Astrocyte (in vitro differentiated cells and primary cell): ENCODE measurements at regions not wholly inside any gene's neighbourhood (a gene's known extent, or its start where the extent isn't known, plus 50 kb on each side); places are given as distances from the start of the nearest gene placed in this dataset.
A peak's percentile ranks its signal among the peaks of the same experiment; 100 is the strongest.

Experiments used
- DNase-seq: peaks from one replicate; pipeline ENCODE4 v3.0.0-alpha.2; 2010; ENCODE audit warnings: low read depth
- FAIRE-seq: peaks from 2 replicates; lab custom pipeline; 2011; peaks lifted over from hg19 to GRCh38; lab: Jason Lieb, UNC
- H2AFZ ChIP-seq: 2 replicates; pipeline ENCODE4 v1.6.0; 2012; ENCODE audit warnings: low read depth, low read length, inconsistent platforms
- H3K27ac ChIP-seq: 2 replicates; pipeline ENCODE4 v1.5.1; 2011; ENCODE audit warnings: low read depth, low read length, inconsistent platforms
- H3K27me3 ChIP-seq: 2 replicates; pipeline ENCODE4 v1.6.0; 2011; ENCODE audit warnings: low read length, inconsistent platforms; ENCODE audit not compliant: insufficient read depth
- H3K36me3 ChIP-seq: 2 replicates; pipeline ENCODE4 v1.5.1; 2011; ENCODE audit warnings: low read length, inconsistent platforms; ENCODE audit not compliant: insufficient read depth
- H3K4me1 ChIP-seq: 2 replicates; pipeline ENCODE4 v1.5.1; 2011; ENCODE audit warnings: low read length, inconsistent platforms; ENCODE audit not compliant: insufficient read depth
- H3K4me2 ChIP-seq: 2 replicates; pipeline ENCODE4 v1.6.0; 2012; ENCODE audit warnings: low read length, inconsistent platforms
- H3K4me3 ChIP-seq: 2 replicates; pipeline ENCODE4 v1.5.1; 2011; ENCODE audit warnings: low read depth, mild to moderate bottlenecking, low read length, inconsistent platforms; ENCODE audit not compliant: insufficient read depth
- H3K79me2 ChIP-seq: 2 replicates; pipeline ENCODE4 v1.6.0; 2012; ENCODE audit warnings: mild to moderate bottlenecking, low read length, inconsistent platforms; ENCODE audit not compliant: insufficient read depth
- H3K9ac ChIP-seq: 2 replicates; pipeline ENCODE4 v1.6.0; 2012; ENCODE audit warnings: mild to moderate bottlenecking, low read length, inconsistent platforms
- H3K9me3 ChIP-seq: 2 replicates; pipeline ENCODE4 v1.5.1; 2012; ENCODE audit warnings: low read depth, mild to moderate bottlenecking, low read length, inconsistent platforms; ENCODE audit not compliant: insufficient read depth
- H4K20me1 ChIP-seq: 2 replicates; pipeline ENCODE4 v1.6.0; 2012; ENCODE audit warnings: low read length, inconsistent platforms; ENCODE audit not compliant: insufficient read depth
- H3K27ac Mint-ChIP-seq: one replicate; pipeline ENCODE4 v1.8.0; 2021; ENCODE audit warnings: mild to moderate bottlenecking, mixed read lengths; ENCODE audit not compliant: unreplicated experiment
- H3K27me3 Mint-ChIP-seq: one replicate; pipeline ENCODE4 v1.8.0; 2021; ENCODE audit warnings: low read depth, mixed read lengths; ENCODE audit not compliant: unreplicated experiment
- H3K36me3 Mint-ChIP-seq: one replicate; pipeline ENCODE4 v1.8.0; 2021; ENCODE audit warnings: low read depth, mixed read lengths; ENCODE audit not compliant: unreplicated experiment
- H3K4me1 Mint-ChIP-seq: one replicate; pipeline ENCODE4 v1.8.0; 2021; ENCODE audit warnings: low read depth, mixed read lengths; ENCODE audit not compliant: unreplicated experiment
- H3K4me3 Mint-ChIP-seq: one replicate; pipeline ENCODE4 v1.8.0; 2021; ENCODE audit warnings: mild to moderate bottlenecking, moderate library complexity, mixed read lengths; ENCODE audit not compliant: unreplicated experiment
- H3K9me3 Mint-ChIP-seq: one replicate; pipeline ENCODE4 v1.8.0; 2021; ENCODE audit warnings: mild to moderate bottlenecking, mixed read lengths; ENCODE audit not compliant: unreplicated experiment
- CTCF ChIP-seq: IDR thresholded peaks from 2 replicates; pipeline ENCODE4 v1.5.1; 2011; ENCODE audit warnings: low read depth, mild to moderate bottlenecking, inconsistent platforms, low read length, moderate library complexity; ENCODE audit not compliant: insufficient read depth
- EZH2 ChIP-seq: IDR thresholded peaks from 2 replicates; pipeline ENCODE4 v1.6.1; 2012; ENCODE audit warnings: mild to moderate bottlenecking, low read length, inconsistent platforms; ENCODE audit not compliant: insufficient read depth

DNA sequence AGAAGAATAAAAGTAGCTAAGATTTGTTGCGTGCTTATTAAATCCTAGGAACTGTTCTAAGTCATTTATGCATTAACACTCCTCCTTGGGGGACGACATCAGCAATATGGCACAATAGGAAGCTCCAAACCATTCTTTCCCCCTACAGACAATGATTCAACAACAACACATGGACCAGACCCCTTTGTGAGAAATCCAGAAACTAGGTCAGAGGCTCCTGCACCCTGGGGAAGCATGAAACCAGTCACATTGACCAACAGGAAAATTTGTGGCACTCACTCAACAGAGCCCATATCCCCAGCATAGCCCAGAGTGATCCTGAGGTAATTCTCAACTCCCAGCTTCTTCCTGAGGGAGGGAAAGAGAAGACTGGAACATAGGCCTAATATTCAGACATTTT lies 294.4 kb downstream of the HINT1 start:
- H3K27me3 ChIP-seq, result no peaks in the 10 kb centered on the region
- H3K79me2 ChIP-seq, result no peaks in the 10 kb centered on the region
- H4K20me1 ChIP-seq, result no peaks in the 10 kb centered on the region
- H3K9ac ChIP-seq, result no peak overlapping the region
- H3K27me3 Mint-ChIP-seq, result no peaks in the 10 kb centered on the region
- H3K4me3 Mint-ChIP-seq, result no peak overlapping the region
- no peak for FAIRE-seq
- no peaks in the 10 kb centered on the region for H3K4me1 ChIP-seq
- no peaks in the 10 kb centered on the region for H3K36me3 ChIP-seq
- DNase-seq, result no peak
- peaks cover 1% of the 10 kb centered on the region for H3K9me3 Mint-ChIP-seq
- no peak overlapping the region for H3K4me2 ChIP-seq
- no peaks in the 10 kb centered on the region for H3K36me3 Mint-ChIP-seq
- no peaks in the 10 kb centered on the region for H3K9me3 ChIP-seq
- no peak overlapping the region for H3K27ac Mint-ChIP-seq
- H3K4me3 ChIP-seq, result no peak overlapping the region
- H3K27ac ChIP-seq, result no peak overlapping the region
- TF ChIP-seq CTCF (no peak), EZH2 (no peak)
- H3K4me1 Mint-ChIP-seq, result peaks cover 9% of the 10 kb centered on the region
- no peak overlapping the region for H2AFZ ChIP-seq

DNA sequence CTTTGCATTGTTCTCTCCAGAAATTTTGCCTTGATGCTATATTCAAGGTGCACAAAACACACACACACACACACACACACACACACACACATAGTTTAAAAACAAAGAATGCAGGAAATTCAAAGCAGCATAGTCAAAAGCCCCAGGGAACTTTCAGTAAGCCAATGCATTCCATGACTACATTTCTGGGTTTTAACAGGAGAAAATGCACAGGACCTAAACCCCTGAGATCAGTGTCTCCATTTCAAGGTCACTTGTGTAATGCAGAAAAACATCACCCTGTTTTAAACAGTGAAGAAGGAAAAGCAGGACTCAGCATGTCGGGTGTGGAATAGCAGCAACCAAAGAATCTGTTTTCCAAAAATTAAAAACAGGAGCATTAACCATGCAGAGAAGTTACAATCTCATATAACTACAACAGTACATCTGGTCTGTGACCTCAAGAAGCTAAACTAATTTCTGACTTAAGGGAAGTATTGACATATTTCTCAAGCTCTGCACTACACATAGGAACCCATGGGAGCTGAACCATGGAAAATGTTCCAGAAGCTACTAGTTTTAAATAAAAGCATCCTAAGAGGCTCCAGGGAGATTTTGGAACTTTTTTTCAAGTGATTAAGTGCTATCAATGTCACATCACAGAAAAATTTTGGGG lies 296.7 kb downstream of the HINT1 start:
- Histone ChIP-seq H3K27me3 (no peaks in the 10 kb centered on the region), H3K79me2 (no peaks in the 10 kb centered on the region), H3K36me3 (no peaks in the 10 kb centered on the region), H3K4me2 (no peak overlapping the region), H3K4me1 (no peaks in the 10 kb centered on the region), H3K4me3 (no peak overlapping the region), H3K27ac (no peak overlapping the region), H4K20me1 (no peaks in the 10 kb centered on the region), H3K9ac (no peak overlapping the region), H2AFZ (no peak overlapping the region), H3K9me3 (no peaks in the 10 kb centered on the region)
- no peaks in the 10 kb centered on the region for H3K27me3 Mint-ChIP-seq
- no peaks in the 10 kb centered on the region for H3K36me3 Mint-ChIP-seq
- TF ChIP-seq EZH2 (no peak), CTCF (no peak)
- no peak overlapping the region for H3K4me3 Mint-ChIP-seq
- peaks cover 10% of the 10 kb centered on the region for H3K9me3 Mint-ChIP-seq
- peaks cover 9% of the 10 kb centered on the region for H3K4me1 Mint-ChIP-seq
- DNase-seq, result peak; percentile 25
- H3K27ac Mint-ChIP-seq, result no peak overlapping the region
- FAIRE-seq, result no peak

DNA sequence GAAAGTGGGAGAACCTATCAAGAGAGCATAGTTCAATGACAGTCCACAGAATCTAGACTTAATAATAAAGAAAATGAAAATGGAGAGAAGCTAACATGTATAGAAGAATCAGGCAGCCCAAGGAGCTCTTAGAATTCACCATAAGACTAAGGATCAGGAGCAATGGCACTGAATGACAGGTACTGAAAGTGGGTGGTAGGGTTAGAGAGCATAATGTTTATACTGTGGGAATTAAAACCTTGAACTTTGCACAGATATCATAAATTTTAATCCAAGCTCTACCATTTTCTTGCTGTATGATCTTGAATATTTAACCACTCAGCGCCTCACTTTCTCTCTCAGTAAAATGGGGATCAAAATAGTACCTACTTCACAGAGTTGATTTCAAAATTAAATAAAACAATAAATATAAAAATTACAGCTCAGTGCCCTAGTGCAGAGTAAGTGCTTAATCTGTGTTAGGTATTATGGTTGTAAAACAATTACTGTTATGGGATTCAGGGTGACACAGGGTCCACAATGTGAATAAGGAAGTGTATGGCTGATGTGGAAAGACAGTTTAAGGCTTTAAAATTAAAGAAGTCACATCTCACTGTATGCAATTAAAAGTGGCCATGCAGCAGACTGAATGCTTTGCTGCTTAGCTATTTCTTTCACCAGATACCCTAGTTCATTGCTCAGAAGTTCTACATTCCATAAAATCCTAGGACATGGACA lies 319.8 kb downstream of the HINT1 start:
- TF ChIP-seq EZH2 (no peak), CTCF (no peak)
- Histone ChIP-seq H3K4me1 (no peaks in the 10 kb centered on the region), H3K9ac (no peak overlapping the region), H3K4me3 (no peak overlapping the region), H3K79me2 (no peaks in the 10 kb centered on the region), H3K9me3 (no peaks in the 10 kb centered on the region), H3K36me3 (no peaks in the 10 kb centered on the region), H3K4me2 (no peak overlapping the region), H3K27ac (no peak overlapping the region), H4K20me1 (no peaks in the 10 kb centered on the region), H2AFZ (no peak overlapping the region), H3K27me3 (no peaks in the 10 kb centered on the region)
- H3K9me3 Mint-ChIP-seq, result peaks cover 7% of the 10 kb centered on the region
- no peaks in the 10 kb centered on the region for H3K27me3 Mint-ChIP-seq
- FAIRE-seq, result no peak
- no peak overlapping the region for H3K4me3 Mint-ChIP-seq
- DNase-seq, result no peak
- H3K4me1 Mint-ChIP-seq, result no peaks in the 10 kb centered on the region
- no peak overlapping the region for H3K27ac Mint-ChIP-seq
- H3K36me3 Mint-ChIP-seq, result no peaks in the 10 kb centered on the region
